Stimulated activated CD8-positive, alpha-beta memory T cell treated with anti-CD3 and anti-CD28 coated beads, Interleukin-2, amount 100 ng/mL, for 1 hour (primary cell): ENCODE measurements at regions not wholly inside any gene's neighbourhood (a gene's known extent, or its start where the extent isn't known, plus 50 kb on each side); places are given as distances from the start of the nearest gene placed in this dataset.

ENCODE experiments used
- DNase-seq, 2 donors: peaks; one replicate each; pipeline ENCODE4 v3.0.0-alpha.2; 2020; ENCODE audit warnings: low read depth in 2 of 2

GRCh38 chrX:45320191-45320590, 119.5 kb upstream of the DIPK2B start:
- DNase-seq = no peak

GRCh38 chrX:45309801-45310200, 109.1 kb upstream of the DIPK2B start:
- DNase-seq = no peak

GRCh38 chrX:45309096-45309495, 108.4 kb upstream of the DIPK2B start:
- no peak for DNase-seq

- DNase-seq = no peak
Measured at GRCh38 chrX:45306794-45307193, 106.1 kb upstream of the DIPK2B start.

GRCh38 chrX:45300638-45301037, 100.0 kb upstream of the DIPK2B start:
- DNase-seq = no peak

GRCh38 chrX:45295259-45295986, 94.7 kb upstream of the DIPK2B start:
- no peak for DNase-seq

GRCh38 chrX:45274576-45274975, 73.9 kb upstream of the DIPK2B start:
- no peak for DNase-seq

GRCh38 chrX:45267007-45267406, 66.3 kb upstream of the DIPK2B start:
- DNase-seq = no peak

GRCh38 chrX:45266456-45266855, 65.8 kb upstream of the DIPK2B start:
- no peak for DNase-seq

GRCh38 chrX:45264865-45265264, 64.2 kb upstream of the DIPK2B start:
- DNase-seq = no peak

- no peak for DNase-seq
Measured at GRCh38 chrX:45261471-45261870, 60.8 kb upstream of the DIPK2B start.

- DNase-seq = no peak
Measured at GRCh38 chrX:45261005-45261404, 60.3 kb upstream of the DIPK2B start.

- no peak for DNase-seq
Measured at GRCh38 chrX:45258731-45259402, 58.2 kb upstream of the DIPK2B start.
